Right lobe of liver (tissue), 6 donors: ENCODE measurements at regions not wholly inside any gene's neighbourhood (a gene's known extent, or its start where the extent isn't known, plus 50 kb on each side); places are given as distances from the start of the nearest gene placed in this dataset.

Source experiments
- ATAC-seq, 4 donors: fragments of 200-7000 bp; cut with Tn5 transposase; one replicate each; pipeline ENCODE4 v1.9.1; 2020; ENCODE audit warnings: mild to moderate bottlenecking in 4 of 4, moderate library complexity in 4 of 4
- DNase-seq, 3 donors: peaks; one replicate each; pipeline ENCODE4 v3.0.0-alpha.2; 2020
- H3K27ac ChIP-seq, 3 donors: fragments of 200-600 bp; one replicate each; pipeline ENCODE4 v1.8.0; 2022
- H3K27me3 ChIP-seq, 2 donors: fragments of 200-600 bp; one replicate each; pipeline ENCODE4 v1.8.0; 2022
- H3K36me3 ChIP-seq, 4 donors: fragments of 200-600 bp; sonication (generic) in 1 of 4; one replicate each; pipeline versions ENCODE4 v1.5.1 to v1.8.0; 2017 to 2022; ENCODE audit warnings: control low read depth in 1 of 4
- H3K4me1 ChIP-seq, 4 donors: fragments of 200-600 bp; sonication (generic) in 1 of 4; one replicate each; pipeline versions ENCODE4 v1.5.1 to v1.8.0; 2017 to 2022; ENCODE audit warnings: control low read depth in 1 of 4
- H3K4me3 ChIP-seq, 3 donors: fragments of 200-600 bp; one replicate each; pipeline ENCODE4 v1.8.0; 2022
- H3K9me3 ChIP-seq, 4 donors: fragments of 200-600 bp; sonication (generic) in 1 of 4; one replicate each; pipeline versions ENCODE4 v1.5.1 to v1.8.0; 2017 to 2022; ENCODE audit warnings: control low read depth in 1 of 4
- CTCF ChIP-seq, 4 donors: fragments of 200-600 bp in 3 of 4; fragments of 450-650 bp in 1 of 4; IDR thresholded peaks; one replicate each; pipeline versions ENCODE4 v1.5.1 to v1.8.0; 2016 to 2022; ENCODE audit warnings: antibody characterized with exemption in 4 of 4, mild to moderate bottlenecking in 2 of 4
- POLR2A ChIP-seq: fragments of 450-650 bp; IDR thresholded peaks from one replicate; pipeline ENCODE4 v1.6.1; 2017; ENCODE audit warnings: antibody characterized with exemption, mild to moderate bottlenecking
- WGBS: methylation state at CpG from one replicate; pipeline ENCODE4 v1.1.6; 2018; ENCODE audit warnings: low coverage, low lambda C conversion rate; ENCODE audit not compliant: insufficient coverage; ENCODE audit errors: missing lambda C conversion rate; 5-methylcytosine and 5-hydroxymethylcytosine counted together
- intact Hi-C, 2 donors: fragments of 100-400 bp; cut with DNase I; formaldehyde crosslinking; loops; one replicate each; pipeline versions ENCODE4 v1.11.2 to v1.14.1; 2022
- donor health status: DM: no; HTN: yes; CAD: no.
- donor health status: DM: no; HTN: no; CAD: no.
- donor health status: DM: no; HTN: no; CAD: no.
- donor health status: DM: no; HTN: yes; CAD: no.
- donor health status: DM: no; HTN: yes; CAD: no.

DNA sequence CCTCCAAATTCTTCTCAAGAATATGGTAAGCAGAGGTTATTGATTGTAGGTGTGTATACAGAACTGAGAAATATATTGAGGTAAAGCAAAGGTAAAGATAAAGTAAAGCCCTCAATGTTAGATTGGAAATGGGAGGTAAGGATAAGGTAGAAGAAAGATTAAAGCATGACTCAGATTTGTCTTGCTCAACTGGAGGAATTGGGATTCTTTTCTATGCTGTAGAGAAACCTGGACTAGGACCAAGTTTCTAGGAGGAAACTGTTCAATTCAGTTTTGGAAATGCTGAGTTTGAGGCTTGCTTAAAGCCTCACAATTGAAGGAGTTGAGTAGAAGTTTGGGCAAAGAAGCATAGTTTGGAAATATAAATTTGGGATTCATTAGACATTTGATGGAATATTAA, 634.0 kb upstream of the PTCHD4 start:
- Histone ChIP-seq H3K36me3 (no peaks in the 10 kb centered on the region), H3K27me3 (no peaks in the 10 kb centered on the region), H3K9me3 (no peaks in the 10 kb centered on the region), H3K4me1 (no peaks in the 10 kb centered on the region), H3K27ac (no peak overlapping the region), H3K4me3 (no peak overlapping the region)
- TF ChIP-seq CTCF (IDR thresholded peaks at IDR 0.05) (no peak), POLR2A (no peak)
- intact Hi-C loops, result no loop called here
- ATAC-seq, result no peak
- no peak for DNase-seq

DNA sequence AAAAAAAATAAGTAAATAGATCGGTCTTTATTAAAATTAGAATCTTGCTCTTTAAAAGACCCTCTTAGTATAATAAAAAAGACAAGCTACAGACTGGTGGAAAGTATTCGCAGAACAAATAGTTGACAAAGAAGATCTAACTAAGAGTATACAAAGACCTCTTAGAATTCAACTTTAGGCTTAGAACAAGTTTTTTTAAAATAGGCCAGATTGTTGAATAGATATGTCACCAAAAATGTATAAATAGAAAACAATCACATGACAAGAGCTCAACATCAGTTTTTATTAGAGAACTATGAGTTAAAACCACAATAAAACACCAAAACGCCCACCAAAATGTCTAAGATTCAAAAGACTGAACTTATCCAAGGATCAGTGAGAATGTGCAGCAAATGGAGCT, 632.7 kb upstream of the PTCHD4 start:
- Histone ChIP-seq H3K4me3 (no peak overlapping the region), H3K27me3 (no peaks in the 10 kb centered on the region), H3K9me3 (no peaks in the 10 kb centered on the region), H3K4me1 (no peaks in the 10 kb centered on the region), H3K27ac (no peak overlapping the region), H3K36me3 (no peaks in the 10 kb centered on the region)
- intact Hi-C loops, result no loop called here
- TF ChIP-seq POLR2A, result no peak
- TF ChIP-seq CTCF (IDR thresholded peaks at IDR 0.05), result no peak
- ATAC-seq (no peak), DNase-seq (no peak)
- 51% methylated on average over 3 of the region's 3 CpGs for WGBS

GRCh38 chr6:48736501-48737206, 625.7 kb upstream of the PTCHD4 start:
- Histone ChIP-seq H3K27ac (no peak overlapping the region), H3K4me1 (no peaks in the 10 kb centered on the region), H3K9me3 (no peaks in the 10 kb centered on the region), H3K27me3 (no peaks in the 10 kb centered on the region), H3K4me3 (no peak overlapping the region), H3K36me3 (no peaks in the 10 kb centered on the region)
- DNase-seq, result no peak
- WGBS, result 46% methylated on average over 2 of the region's 2 CpGs
- intact Hi-C loops, result no loop called here
- no peak for ATAC-seq
- TF ChIP-seq CTCF (IDR thresholded peaks at IDR 0.05) (no peak), POLR2A (no peak)

GRCh38 chr6:48735846-48736245, 624.8 kb upstream of the PTCHD4 start:
- no peaks in the 10 kb centered on the region for H3K27me3 ChIP-seq
- no peak for DNase-seq
- H3K4me1 ChIP-seq, result no peaks in the 10 kb centered on the region
- WGBS, result 60% methylated on average over 1 of the region's 1 CpG
- no peaks in the 10 kb centered on the region for H3K9me3 ChIP-seq
- no peak overlapping the region for H3K4me3 ChIP-seq
- no peak for ATAC-seq
- intact Hi-C loops, result no loop called here
- no peaks in the 10 kb centered on the region for H3K36me3 ChIP-seq
- TF ChIP-seq POLR2A, result no peak
- no peak for TF ChIP-seq CTCF (IDR thresholded peaks at IDR 0.05)
- H3K27ac ChIP-seq, result no peak overlapping the region

GRCh38 chr6:48733581-48733980, 622.6 kb upstream of the PTCHD4 start:
- H3K27ac ChIP-seq, result no peak overlapping the region
- DNase-seq, result no peak
- H3K4me1 ChIP-seq, result no peaks in the 10 kb centered on the region
- 13% methylated on average over 1 of the region's 1 CpG for WGBS
- H3K36me3 ChIP-seq, result no peaks in the 10 kb centered on the region
- H3K4me3 ChIP-seq, result no peak overlapping the region
- H3K9me3 ChIP-seq, result no peaks in the 10 kb centered on the region
- no peak for ATAC-seq
- intact Hi-C loops, result no loop called here
- TF ChIP-seq CTCF (IDR thresholded peaks at IDR 0.05) (no peak), POLR2A (no peak)
- no peaks in the 10 kb centered on the region for H3K27me3 ChIP-seq
